ENCODE measurements at regions not wholly inside any gene's neighbourhood (a gene's known extent, or its start where the extent isn't known, plus 50 kb on each side); places are given as distances from the start of the nearest gene placed in this dataset.
A peak's percentile ranks its signal among the peaks of the same experiment; 100 is the strongest.

DNA sequence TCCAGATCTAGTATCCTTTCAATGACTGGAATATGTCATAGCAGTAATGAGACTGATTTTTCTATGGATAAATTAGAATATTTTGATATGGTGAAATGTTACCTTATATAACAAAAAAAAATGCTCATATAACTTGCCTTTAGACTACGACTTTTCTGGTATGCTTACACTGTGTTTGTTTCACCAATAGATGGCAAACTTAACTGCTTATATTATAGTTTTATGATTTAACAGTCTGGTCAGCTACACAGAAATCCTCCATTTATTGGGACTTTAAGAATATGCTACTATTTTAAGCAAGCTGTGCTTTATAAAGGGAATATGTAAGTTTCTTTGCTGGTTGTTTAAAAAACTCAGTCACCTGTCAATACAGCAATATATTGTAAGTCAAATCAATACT lies 205.6 kb downstream of the VGLL3 start:
- TF ChIP-seq, protein P1, sequence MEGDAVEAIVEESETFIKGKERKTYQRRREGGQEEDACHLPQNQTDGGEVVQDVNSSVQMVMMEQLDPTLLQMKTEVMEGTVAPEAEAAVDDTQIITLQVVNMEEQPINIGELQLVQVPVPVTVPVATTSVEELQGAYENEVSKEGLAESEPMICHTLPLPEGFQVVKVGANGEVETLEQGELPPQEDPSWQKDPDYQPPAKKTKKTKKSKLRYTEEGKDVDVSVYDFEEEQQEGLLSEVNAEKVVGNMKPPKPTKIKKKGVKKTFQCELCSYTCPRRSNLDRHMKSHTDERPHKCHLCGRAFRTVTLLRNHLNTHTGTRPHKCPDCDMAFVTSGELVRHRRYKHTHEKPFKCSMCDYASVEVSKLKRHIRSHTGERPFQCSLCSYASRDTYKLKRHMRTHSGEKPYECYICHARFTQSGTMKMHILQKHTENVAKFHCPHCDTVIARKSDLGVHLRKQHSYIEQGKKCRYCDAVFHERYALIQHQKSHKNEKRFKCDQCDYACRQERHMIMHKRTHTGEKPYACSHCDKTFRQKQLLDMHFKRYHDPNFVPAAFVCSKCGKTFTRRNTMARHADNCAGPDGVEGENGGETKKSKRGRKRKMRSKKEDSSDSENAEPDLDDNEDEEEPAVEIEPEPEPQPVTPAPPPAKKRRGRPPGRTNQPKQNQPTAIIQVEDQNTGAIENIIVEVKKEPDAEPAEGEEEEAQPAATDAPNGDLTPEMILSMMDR (conservative IDR thresholded peaks at IDR 0.05; ENCODE audit: low read length) = peak; percentile 32; the same call in 1 of the 2 replicates
- TF ChIP-seq EZH2phosphoT487 (IDR thresholded peaks at IDR 0.05; ENCODE audit: borderline replicate concordance, low read depth, low read length) = no peak

All from OCI-LY7 (cell line).